ENCODE measurements at regions not wholly inside any gene's neighbourhood (a gene's known extent, or its start where the extent isn't known, plus 50 kb on each side); places are given as distances from the start of the nearest gene placed in this dataset.

DNA sequence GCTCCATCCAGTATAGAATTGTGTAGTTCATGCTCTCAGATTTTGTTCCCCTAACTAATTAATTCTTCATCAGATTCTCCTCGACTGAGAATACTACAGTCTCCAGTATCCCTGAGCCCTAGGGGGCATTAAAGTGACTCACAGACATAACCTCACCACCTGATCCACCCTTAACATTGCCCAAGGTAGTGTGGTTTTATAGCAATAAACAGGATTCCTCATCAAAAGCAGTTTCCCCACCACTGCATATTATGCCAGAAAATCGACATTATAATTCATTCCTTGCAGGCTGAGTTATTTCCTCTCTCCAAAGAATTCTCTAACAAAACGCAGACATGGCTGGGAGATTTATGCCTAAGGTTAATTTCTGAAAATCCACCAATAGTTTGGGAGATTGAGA is 1402.5 kb upstream of the CELF2 start:
- TF ChIP-seq, protein P1, sequence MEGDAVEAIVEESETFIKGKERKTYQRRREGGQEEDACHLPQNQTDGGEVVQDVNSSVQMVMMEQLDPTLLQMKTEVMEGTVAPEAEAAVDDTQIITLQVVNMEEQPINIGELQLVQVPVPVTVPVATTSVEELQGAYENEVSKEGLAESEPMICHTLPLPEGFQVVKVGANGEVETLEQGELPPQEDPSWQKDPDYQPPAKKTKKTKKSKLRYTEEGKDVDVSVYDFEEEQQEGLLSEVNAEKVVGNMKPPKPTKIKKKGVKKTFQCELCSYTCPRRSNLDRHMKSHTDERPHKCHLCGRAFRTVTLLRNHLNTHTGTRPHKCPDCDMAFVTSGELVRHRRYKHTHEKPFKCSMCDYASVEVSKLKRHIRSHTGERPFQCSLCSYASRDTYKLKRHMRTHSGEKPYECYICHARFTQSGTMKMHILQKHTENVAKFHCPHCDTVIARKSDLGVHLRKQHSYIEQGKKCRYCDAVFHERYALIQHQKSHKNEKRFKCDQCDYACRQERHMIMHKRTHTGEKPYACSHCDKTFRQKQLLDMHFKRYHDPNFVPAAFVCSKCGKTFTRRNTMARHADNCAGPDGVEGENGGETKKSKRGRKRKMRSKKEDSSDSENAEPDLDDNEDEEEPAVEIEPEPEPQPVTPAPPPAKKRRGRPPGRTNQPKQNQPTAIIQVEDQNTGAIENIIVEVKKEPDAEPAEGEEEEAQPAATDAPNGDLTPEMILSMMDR (IDR thresholded peaks at IDR 0.05; ENCODE audit: borderline replicate concordance, extremely low read depth, insufficient read depth), result no peak
- Histone ChIP-seq H3K9ac (ENCODE audit: low read length in 3 of 3) (no peak overlapping the region), H3K4me1 (ENCODE audit: control insufficient read depth in 2 of 3, insufficient read depth in 2 of 3, low read depth in 1 of 3, low read length in 3 of 3) (no peaks in the 10 kb centered on the region), H3K4me3 (ENCODE audit: low read length in 3 of 3) (no peak overlapping the region), H3K9me3 (ENCODE audit: control insufficient read depth in 2 of 3, insufficient read depth in 1 of 3, low read length in 3 of 3) (peaks cover 0 to 3% (median 0%) of the 10 kb centered on the region in 3 donors), H3K27ac (ENCODE audit: low read depth in 2 of 2, low read length in 2 of 2) (no peak overlapping the region), H3K36me3 (ENCODE audit: control insufficient read depth in 2 of 3, insufficient read depth in 3 of 3, low read length in 3 of 3) (no peaks in the 10 kb centered on the region), H3K27me3 (ENCODE audit: control insufficient read depth, insufficient read depth, low read length) (no peaks in the 10 kb centered on the region)
- no peak for FAIRE-seq
- DNase-seq, result no peak
- intact Hi-C loops (cut with DNase I), result no loop called here

DNA sequence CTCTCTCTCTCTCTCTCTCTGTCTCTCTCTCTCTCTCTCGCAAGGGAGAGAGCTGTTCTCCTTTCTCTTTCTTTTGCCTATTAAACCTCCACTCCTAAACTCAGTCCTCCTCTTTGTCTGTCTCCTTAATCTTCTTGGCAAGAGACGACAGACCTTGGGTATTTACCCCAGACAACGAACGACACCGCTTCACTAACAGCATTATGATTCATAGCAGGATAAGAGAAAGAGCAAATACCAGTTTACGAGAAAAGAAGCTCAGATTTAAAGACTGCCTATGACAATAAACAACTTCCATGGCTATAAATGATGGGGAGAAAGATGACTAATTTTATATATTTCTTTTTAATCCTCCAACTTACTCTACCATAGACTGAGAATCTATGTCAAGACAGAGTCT is 1396.5 kb upstream of the CELF2 start:
- FAIRE-seq, result no peak
- intact Hi-C loops (cut with DNase I), result no loop called here

GRCh38 chr10:9625304-9625703 is 1392.4 kb upstream of the CELF2 start:
- H3K27ac ChIP-seq (ENCODE audit: low read depth in 2 of 2, low read length in 2 of 2), result no peak overlapping the region
- H3K9me3 ChIP-seq (ENCODE audit: control insufficient read depth in 2 of 3, insufficient read depth in 1 of 3, low read length in 3 of 3), result no peaks in the 10 kb centered on the region
- TF ChIP-seq, protein P1 (IDR thresholded peaks at IDR 0.05; ENCODE audit: borderline replicate concordance, extremely low read depth, insufficient read depth), result no peak
- no peaks in the 10 kb centered on the region for H3K4me1 ChIP-seq (ENCODE audit: control insufficient read depth in 2 of 3, insufficient read depth in 2 of 3, low read depth in 1 of 3, low read length in 3 of 3)
- intact Hi-C loops (cut with DNase I), result no loop called here
- no peak overlapping the region for H3K9ac ChIP-seq (ENCODE audit: low read length in 3 of 3)
- no peaks in the 10 kb centered on the region for H3K36me3 ChIP-seq (ENCODE audit: control insufficient read depth in 2 of 3, insufficient read depth in 3 of 3, low read length in 3 of 3)
- FAIRE-seq (no peak), DNase-seq (no peak)
- no peaks in the 10 kb centered on the region for H3K27me3 ChIP-seq (ENCODE audit: control insufficient read depth, insufficient read depth, low read length)
- no peak overlapping the region for H3K4me3 ChIP-seq (ENCODE audit: low read length in 3 of 3)

More for the DNA sequence above, 1396.5 kb upstream of the CELF2 start:
- no peaks in the 10 kb centered on the region for H3K4me1 ChIP-seq (ENCODE audit: control insufficient read depth in 2 of 3, insufficient read depth in 2 of 3, low read depth in 1 of 3, low read length in 3 of 3)
- H3K36me3 ChIP-seq (ENCODE audit: control insufficient read depth in 2 of 3, insufficient read depth in 3 of 3, low read length in 3 of 3), result no peaks in the 10 kb centered on the region
- peaks cover 0 to 3% (median 0%) of the 10 kb centered on the region in 3 donors for H3K9me3 ChIP-seq (ENCODE audit: control insufficient read depth in 2 of 3, insufficient read depth in 1 of 3, low read length in 3 of 3)
- TF ChIP-seq, protein P1 (IDR thresholded peaks at IDR 0.05; ENCODE audit: borderline replicate concordance, extremely low read depth, insufficient read depth), result no peak
- H3K27ac ChIP-seq (ENCODE audit: low read depth in 2 of 2, low read length in 2 of 2), result no peak overlapping the region
- no peak for DNase-seq
- no peaks in the 10 kb centered on the region for H3K27me3 ChIP-seq (ENCODE audit: control insufficient read depth, insufficient read depth, low read length)
- no peak overlapping the region for H3K4me3 ChIP-seq (ENCODE audit: low read length in 3 of 3)
- H3K9ac ChIP-seq (ENCODE audit: low read length in 3 of 3), result no peak overlapping the region

- TF ChIP-seq, protein P1 (IDR thresholded peaks at IDR 0.05; ENCODE audit: borderline replicate concordance, extremely low read depth, insufficient read depth), result no peak
- Histone ChIP-seq H3K4me3 (ENCODE audit: low read length in 3 of 3) (no peak overlapping the region), H3K9ac (ENCODE audit: low read length in 3 of 3) (no peak overlapping the region), H3K27ac (ENCODE audit: low read depth in 2 of 2, low read length in 2 of 2) (no peak overlapping the region), H3K36me3 (ENCODE audit: control insufficient read depth in 2 of 3, insufficient read depth in 3 of 3, low read length in 3 of 3) (no peaks in the 10 kb centered on the region), H3K27me3 (ENCODE audit: control insufficient read depth, insufficient read depth, low read length) (no peaks in the 10 kb centered on the region), H3K9me3 (ENCODE audit: control insufficient read depth in 2 of 3, insufficient read depth in 1 of 3, low read length in 3 of 3) (no peaks in the 10 kb centered on the region), H3K4me1 (ENCODE audit: control insufficient read depth in 2 of 3, insufficient read depth in 2 of 3, low read depth in 1 of 3, low read length in 3 of 3) (no peaks in the 10 kb centered on the region)
- intact Hi-C loops (cut with DNase I), result no loop called here
- FAIRE-seq (no peak), DNase-seq (no peak)
Measured at GRCh38 chr10:9634466-9634865, 1383.2 kb upstream of the CELF2 start.

All from kidney (tissue), 13 donors.